ENCODE measurements at regions not wholly inside any gene's neighbourhood (a gene's known extent, or its start where the extent isn't known, plus 50 kb on each side); places are given as distances from the start of the nearest gene placed in this dataset.
"Not testable (repeated sequence)": the region's sequence is repeated elsewhere in the genome, so short reads cannot be mapped to it uniquely, and the experiment has no call there.

GRCh38 chr4:64727391-64727790 is 318.1 kb upstream of the TECRL start:
- not testable (repeated sequence) for DNase-seq (ENCODE audit: low spot score)

GRCh38 chr4:64724689-64725088 is 315.4 kb upstream of the TECRL start:
- DNase-seq (ENCODE audit: low spot score), result no peak

GRCh38 chr4:64721106-64721505 is 311.9 kb upstream of the TECRL start:
- DNase-seq (ENCODE audit: low spot score), result no peak

GRCh38 chr4:64718091-64718490 is 308.8 kb upstream of the TECRL start:
- DNase-seq (ENCODE audit: low spot score), result no peak

- DNase-seq (ENCODE audit: low spot score), result no peak
Measured at GRCh38 chr4:64715741-64716140, 306.5 kb upstream of the TECRL start.

GRCh38 chr4:64713256-64713840 is 304.1 kb upstream of the TECRL start:
- DNase-seq (ENCODE audit: low spot score), result peak; percentile 5

- no peak for DNase-seq (ENCODE audit: low spot score)
Measured at GRCh38 chr4:64712590-64712989, 303.3 kb upstream of the TECRL start.

- DNase-seq (ENCODE audit: low spot score), result no peak
Measured at GRCh38 chr4:64705989-64706388, 296.7 kb upstream of the TECRL start.

GRCh38 chr4:64698171-64698570 is 288.9 kb upstream of the TECRL start:
- no peak for DNase-seq (ENCODE audit: low spot score)

GRCh38 chr4:64682946-64683345 is 273.7 kb upstream of the TECRL start:
- DNase-seq (ENCODE audit: low spot score), result no peak

GRCh38 chr4:64682481-64682880 is 273.2 kb upstream of the TECRL start:
- no peak for DNase-seq (ENCODE audit: low spot score)

GRCh38 chr4:64673121-64673520 is 263.9 kb upstream of the TECRL start:
- not testable (repeated sequence) for DNase-seq (ENCODE audit: low spot score)

GRCh38 chr4:64670647-64671046 is 261.4 kb upstream of the TECRL start:
- no peak for DNase-seq (ENCODE audit: low spot score)

GRCh38 chr4:64643841-64644240 is 234.6 kb upstream of the TECRL start:
- DNase-seq (ENCODE audit: low spot score), result no peak

GRCh38 chr4:64642936-64643335 is 233.7 kb upstream of the TECRL start:
- no peak for DNase-seq (ENCODE audit: low spot score)

GRCh38 chr4:64640402-64640801 is 231.2 kb upstream of the TECRL start:
- DNase-seq (ENCODE audit: low spot score), result not testable (repeated sequence)

GRCh38 chr4:64625438-64625837 is 216.2 kb upstream of the TECRL start:
- no peak for DNase-seq (ENCODE audit: low spot score)

- DNase-seq (ENCODE audit: low spot score), result no peak
Measured at GRCh38 chr4:64617800-64618199, 208.6 kb upstream of the TECRL start.

- DNase-seq (ENCODE audit: low spot score), result no peak
Measured at GRCh38 chr4:64614276-64614675, 205.0 kb upstream of the TECRL start.

- DNase-seq (ENCODE audit: low spot score), result no peak
Measured at GRCh38 chr4:64613046-64613445, 203.8 kb upstream of the TECRL start.

- DNase-seq (ENCODE audit: low spot score), result no peak
Measured at GRCh38 chr4:64598066-64598465, 188.8 kb upstream of the TECRL start.

- no peak for DNase-seq (ENCODE audit: low spot score)
Measured at GRCh38 chr4:64594723-64595122, 185.5 kb upstream of the TECRL start.

- no peak for DNase-seq (ENCODE audit: low spot score)
Measured at GRCh38 chr4:64588507-64588906, 179.3 kb upstream of the TECRL start.

GRCh38 chr4:64584981-64585557 is 175.8 kb upstream of the TECRL start:
- peak; percentile 37 for DNase-seq (ENCODE audit: low spot score)
